IMR-90 (cell line): ENCODE measurements at regions not wholly inside any gene's neighbourhood (a gene's known extent, or its start where the extent isn't known, plus 50 kb on each side); places are given as distances from the start of the nearest gene placed in this dataset.

ENCODE experiments used
- ATAC-seq: fragments of 200-7000 bp; cut with Tn5 transposase; 2 replicates; pipeline ENCODE4 v1.9.1; 2020; ENCODE audit warnings: low read depth, mild to moderate bottlenecking, moderate library complexity
- BruUV-seq: library from RNA; stranded (reverse); fragments of 400-500 nt; replicated peaks from 2 replicates; lab custom pipeline; 2021; lab: Mats Ljungman, UMichigan
- CTCF ChIA-PET: fragments of 300-600 bp; formaldehyde crosslinking; extraction: SDS; loops from one replicate; lab custom pipeline; 2021; ENCODE audit warnings: antibody characterized with exemption; lab: Yijun Ruan, JAX
- POLR2A ChIA-PET: fragments of 300-600 bp; sonication (Branson Sonifier 250); formaldehyde crosslinking; loops from one replicate; lab custom pipeline; 2022; ENCODE audit warnings: antibody characterized with exemption; ENCODE audit not compliant: unreplicated experiment; lab: Charles Lee
- DNase-seq: peaks from one replicate; pipeline ENCODE4 v3.0.0; 2013
- H2AFZ ChIP-seq: replicated peaks from 2 replicates; pipeline ENCODE3; 2013; ENCODE audit warnings: low read length, mild to moderate bottlenecking; ENCODE audit not compliant: poor library complexity
- H2AK5ac ChIP-seq: 2 replicates; pipeline ENCODE4 v1.6.1; 2013; ENCODE audit warnings: low read depth, low read length, inconsistent platforms
- H2AK9ac ChIP-seq: replicated peaks from 2 replicates; pipeline ENCODE3; 2013; ENCODE audit warnings: mild to moderate bottlenecking, low read depth, low read length, moderate library complexity; ENCODE audit not compliant: poor library complexity
- H2BK120ac ChIP-seq: 2 replicates; pipeline ENCODE4 v1.6.1; 2013; ENCODE audit warnings: low read depth, low read length, inconsistent platforms
- H2BK15ac ChIP-seq: 3 replicates; pipeline ENCODE4 v1.6.1; 2013; ENCODE audit warnings: low read depth, low read length, inconsistent platforms
- H2BK20ac ChIP-seq: 2 replicates; pipeline ENCODE4 v1.6.1; 2013; ENCODE audit warnings: low read depth, mild to moderate bottlenecking, inconsistent platforms, low read length, moderate library complexity
- H2BK5ac ChIP-seq: 2 replicates; pipeline ENCODE4 v1.6.1; 2013; ENCODE audit warnings: mild to moderate bottlenecking, low read depth, low read length, inconsistent platforms; ENCODE audit not compliant: poor library complexity, severe bottlenecking
- H3K14ac ChIP-seq: replicated peaks from 2 replicates; pipeline ENCODE4 v1.6.1; 2013; ENCODE audit warnings: low read depth, low read length, inconsistent platforms
- H3K18ac ChIP-seq: 2 replicates; pipeline ENCODE4 v1.6.1; 2013; ENCODE audit warnings: low read depth, low read length, control low read depth
- H3K23ac ChIP-seq: 2 replicates; pipeline ENCODE4 v1.6.1; 2013; ENCODE audit warnings: low read depth, low read length, inconsistent platforms
- H3K27ac ChIP-seq: 2 replicates; pipeline ENCODE4 v1.5.1; 2013; ENCODE audit warnings: mild to moderate bottlenecking, control low read depth, low read length; ENCODE audit not compliant: insufficient read depth
- H3K27me3 ChIP-seq: 2 replicates; pipeline ENCODE4 v1.6.1; 2013; ENCODE audit warnings: low read length; ENCODE audit not compliant: control insufficient read depth, insufficient read depth
- H3K36me3 ChIP-seq: 2 replicates; pipeline ENCODE4 v1.6.1; 2013; ENCODE audit warnings: low read length, mixed read lengths; ENCODE audit not compliant: control insufficient read depth, insufficient read depth
- H3K4ac ChIP-seq: 2 replicates; pipeline ENCODE4 v1.6.1; 2013; ENCODE audit warnings: low read depth, low read length, inconsistent platforms
- H3K4me1 ChIP-seq: 2 replicates; pipeline ENCODE4 v1.6.1; 2013; ENCODE audit warnings: low read length, mixed read lengths; ENCODE audit not compliant: control insufficient read depth, insufficient read depth
- H3K4me2 ChIP-seq: 2 replicates; pipeline ENCODE4 v1.6.1; 2013; ENCODE audit warnings: low read depth, mild to moderate bottlenecking, control low read depth, low read length, moderate library complexity
- H3K4me3 ChIP-seq: 2 replicates; pipeline ENCODE4 v1.5.1; 2013; ENCODE audit warnings: low read depth, mild to moderate bottlenecking, control low read depth, low read length, moderate library complexity; ENCODE audit not compliant: insufficient read depth
- H3K56ac ChIP-seq: 2 replicates; pipeline ENCODE4 v1.6.1; 2013; ENCODE audit warnings: low read length, inconsistent platforms; ENCODE audit not compliant: insufficient read depth; ENCODE audit errors: extremely low read depth
- H3K79me1 ChIP-seq, 2 experiments: 2 replicates each; pipeline ENCODE4 v1.6.1; 2013; ENCODE audit warnings: low read length in 2 of 2, inconsistent platforms in 1 of 2, low read depth in 1 of 2
- H3K9ac ChIP-seq: 2 replicates; pipeline ENCODE4 v1.6.1; 2013; ENCODE audit warnings: low read depth, low read length, control low read depth
- H3K9me1 ChIP-seq: 2 replicates; pipeline ENCODE4 v1.6.1; 2013; ENCODE audit warnings: low read length, inconsistent platforms; ENCODE audit not compliant: insufficient read depth
- H3K9me3 ChIP-seq: 2 replicates; pipeline ENCODE4 v1.6.1; 2013; ENCODE audit warnings: low read length; ENCODE audit not compliant: control insufficient read depth, insufficient read depth
- H4K20me1 ChIP-seq: 2 replicates; pipeline ENCODE4 v1.6.1; 2013; ENCODE audit warnings: low read length, inconsistent platforms; ENCODE audit not compliant: insufficient read depth
- H4K5ac ChIP-seq: 2 replicates; pipeline ENCODE4 v1.6.1; 2013; ENCODE audit warnings: mild to moderate bottlenecking, low read depth, low read length, control low read depth
- H4K8ac ChIP-seq, 2 experiments: 2 replicates each; pipeline ENCODE4 v1.6.1; 2013; ENCODE audit warnings: low read depth in 2 of 2, low read length in 2 of 2, control low read depth in 1 of 2, inconsistent platforms in 1 of 2
- H4K91ac ChIP-seq: 2 replicates; pipeline ENCODE4 v1.6.1; 2013; ENCODE audit warnings: low read depth, low read length, inconsistent platforms; ENCODE audit not compliant: insufficient read depth
- BHLHE40 ChIP-seq: fragments of 150-350 bp; IDR thresholded peaks from 2 replicates; pipeline ENCODE4 v1.6.1; 2016; ENCODE audit warnings: mild to moderate bottlenecking, low read depth, low read length
- CEBPB ChIP-seq: IDR thresholded peaks from 2 replicates; pipeline ENCODE4 v1.6.1; 2012; ENCODE audit warnings: low read depth, low read length, improper control_type of control experiment
- CHD1 ChIP-seq: IDR thresholded peaks from 2 replicates; pipeline ENCODE4 v1.6.1; 2012; ENCODE audit warnings: low read depth, low read length, improper control_type of control experiment
- CTCF ChIP-seq: conservative IDR thresholded peaks from 2 replicates; pipeline ENCODE4 v1.5.1; 2012; ENCODE audit warnings: mild to moderate bottlenecking, low read depth, low read length, improper control_type of control experiment
- ELK1 ChIP-seq: fragments of 150-350 bp; IDR thresholded peaks from 2 replicates; pipeline ENCODE4 v1.6.1; 2016; ENCODE audit warnings: low read depth, mild to moderate bottlenecking, low read length, moderate library complexity, borderline replicate concordance
- FOS ChIP-seq: fragments of 150-350 bp; IDR thresholded peaks from 2 replicates; pipeline ENCODE4 v1.6.1; 2016; ENCODE audit warnings: low read depth, low read length
- MAFK ChIP-seq: IDR thresholded peaks from 2 replicates; pipeline ENCODE4 v1.6.1; 2012; ENCODE audit warnings: low read depth, low read length, improper control_type of control experiment
- MAZ ChIP-seq: IDR thresholded peaks from 2 replicates; pipeline ENCODE4 v1.6.1; 2012; ENCODE audit warnings: low read depth, mild to moderate bottlenecking, low read length, improper control_type of control experiment, moderate library complexity, borderline replicate concordance
- MXI1 ChIP-seq: IDR thresholded peaks from 2 replicates; pipeline ENCODE4 v1.6.1; 2012; ENCODE audit warnings: low read depth, mild to moderate bottlenecking, low read length, moderate library complexity, borderline replicate concordance
- NFE2L2 ChIP-seq: fragments of 150-350 bp; IDR thresholded peaks from 2 replicates; pipeline ENCODE4 v1.6.1; 2016; ENCODE audit warnings: low read depth, mild to moderate bottlenecking, low read length
- POLR2A ChIP-seq: IDR thresholded peaks from 2 replicates; pipeline ENCODE4 v1.6.1; 2012; ENCODE audit warnings: mild to moderate bottlenecking, low read depth, low read length
- RAD21 ChIP-seq: IDR thresholded peaks from 2 replicates; pipeline ENCODE4 v1.6.1; 2012; ENCODE audit warnings: low read length, improper control_type of control experiment
- RCOR1 ChIP-seq: IDR thresholded peaks from 2 replicates; pipeline ENCODE4 v1.6.1; 2012; ENCODE audit warnings: mild to moderate bottlenecking, low read length, improper control_type of control experiment; ENCODE audit not compliant: insufficient replicate concordance
- RFX5 ChIP-seq: IDR thresholded peaks from 2 replicates; pipeline ENCODE4 v1.8.0; 2012; ENCODE audit warnings: low read depth, mild to moderate bottlenecking, low read length, moderate library complexity
- SMC3 ChIP-seq: fragments of 150-350 bp; IDR thresholded peaks from 2 replicates; pipeline ENCODE4 v1.6.1; 2016; ENCODE audit warnings: low read depth, mild to moderate bottlenecking, antibody characterized with exemption, low read length, moderate library complexity
- WGBS, 2 experiments: methylation state at CpG; one replicate each; pipeline versions ENCODE4 v1.1.5 to v1.1.7; 2013; ENCODE audit warnings: missing lambda C conversion rate in 2 of 2; ENCODE audit not compliant: insufficient read length in 1 of 2; ENCODE audit errors: extremely low coverage in 2 of 2; 5-methylcytosine and 5-hydroxymethylcytosine counted together
- dilution Hi-C: fragments of 300-500 bp; cut with HindIII; formaldehyde crosslinking; loops from one replicate; pipeline ENCODE4 v1.14.3; 2018; ENCODE audit warnings: low sequenced_read_pairs; ENCODE audit not compliant: unreplicated experiment
- in situ Hi-C: fragments of 300-500 bp; cut with MboI; formaldehyde crosslinking; loops from 3 replicates; pipeline ENCODE4 v1.14.3; 2019; ENCODE audit warnings: low sequenced_read_pairs, inconsistent platforms, mixed read lengths
- intact Hi-C: fragments of 100-400 bp; cut with micrococcal nuclease; formaldehyde crosslinking; loops from 2 replicates; pipeline ENCODE4 v1.10.0; 2022
- TF ChIP-seq, protein P1 (sequence below): fragments of 150-350 bp; IDR thresholded peaks from 2 replicates; pipeline ENCODE4 v1.6.1; 2017; ENCODE audit warnings: mild to moderate bottlenecking, antibody characterized with exemption, low read length, low read depth

GRCh38 chr6:109225946-109226345 is 130.6 kb downstream of the CEP57L1 start:
- no peak overlapping the region for H3K9ac ChIP-seq
- no peak overlapping the region for H2BK5ac ChIP-seq
- H2BK15ac ChIP-seq, result no peak overlapping the region
- intact Hi-C loops (no loop called here), in situ Hi-C loops (no loop called here), dilution Hi-C loops (no loop called here)
- no peak overlapping the region for H2BK20ac ChIP-seq
- no peak overlapping the region for H4K5ac ChIP-seq
- ATAC-seq (no peak), DNase-seq (no peak)
- TF ChIP-seq MAZ, result no peak
- no peak for TF ChIP-seq POLR2A
- TF ChIP-seq, protein P1, sequence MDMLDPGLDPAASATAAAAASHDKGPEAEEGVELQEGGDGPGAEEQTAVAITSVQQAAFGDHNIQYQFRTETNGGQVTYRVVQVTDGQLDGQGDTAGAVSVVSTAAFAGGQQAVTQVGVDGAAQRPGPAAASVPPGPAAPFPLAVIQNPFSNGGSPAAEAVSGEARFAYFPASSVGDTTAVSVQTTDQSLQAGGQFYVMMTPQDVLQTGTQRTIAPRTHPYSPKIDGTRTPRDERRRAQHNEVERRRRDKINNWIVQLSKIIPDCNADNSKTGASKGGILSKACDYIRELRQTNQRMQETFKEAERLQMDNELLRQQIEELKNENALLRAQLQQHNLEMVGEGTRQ, result no peak
- TF ChIP-seq CEBPB, result no peak
- TF ChIP-seq FOS, result no peak
- TF ChIP-seq MAFK, result no peak
- TF ChIP-seq RFX5, result no peak
- no peak for TF ChIP-seq CHD1
- no peak for TF ChIP-seq CTCF
- TF ChIP-seq MXI1, result no peak
- TF ChIP-seq ELK1, result no peak
- TF ChIP-seq NFE2L2, result no peak
- no peak for TF ChIP-seq RCOR1
- TF ChIP-seq RAD21, result no peak
- no peak for TF ChIP-seq BHLHE40
- no peak for TF ChIP-seq SMC3
- H3K23ac ChIP-seq, result no peak overlapping the region
- no peak overlapping the region for H3K18ac ChIP-seq
- no peaks in the 10 kb centered on the region for H3K9me1 ChIP-seq
- H3K4ac ChIP-seq, result no peak overlapping the region
- H4K20me1 ChIP-seq, result no peaks in the 10 kb centered on the region
- ChIA-PET POLR2A (no interaction called here), CTCF (no interaction called here)
- no peak overlapping the region for H4K8ac ChIP-seq
- no peak overlapping the region for H2BK120ac ChIP-seq
- no peak overlapping the region for H3K4me2 ChIP-seq
- no TSS peak for BruUV-seq
- no peaks in the 10 kb centered on the region for H3K9me3 ChIP-seq
- H2AK5ac ChIP-seq, result no peak overlapping the region
- H3K14ac ChIP-seq, result no peak overlapping the region
- no CpG with 5 or more reads among the region's 6 CpGs for WGBS, 2 experiments
- H3K27ac ChIP-seq, result no peak overlapping the region
- H3K79me1 ChIP-seq, result no peaks in the 10 kb centered on the region
- no peak overlapping the region for H4K91ac ChIP-seq
- no peak overlapping the region for H3K56ac ChIP-seq
- no peaks in the 10 kb centered on the region for H3K4me1 ChIP-seq
- H3K4me3 ChIP-seq, result no peak overlapping the region
- no peak overlapping the region for H2AK9ac ChIP-seq
- H3K27me3 ChIP-seq, result peaks cover 25% of the 10 kb centered on the region
- H3K36me3 ChIP-seq, result no peaks in the 10 kb centered on the region
- no peak overlapping the region for H2AFZ ChIP-seq
